ENCODE measurements at regions not wholly inside any gene's neighbourhood (a gene's known extent, or its start where the extent isn't known, plus 50 kb on each side); places are given as distances from the start of the nearest gene placed in this dataset.

- TF ChIP-seq CTCF (IDR thresholded peaks at IDR 0.05; ENCODE audit: extremely low read depth in 1 of 2, insufficient read depth in 1 of 2, low read depth in 1 of 2, low read length in 2 of 2) (no peak), POLR2A (IDR thresholded peaks at IDR 0.05; ENCODE audit: low read depth, low read length) (no peak), EZH2 (IDR thresholded peaks at IDR 0.05; ENCODE audit: borderline replicate concordance, low read depth, low read length, severe bottlenecking) (no peak)
Measured at GRCh38 chr9:81390792-81391456, 298.4 kb downstream of the TLE1 start.
